ENCODE measurements at regions not wholly inside any gene's neighbourhood (a gene's known extent, or its start where the extent isn't known, plus 50 kb on each side); places are given as distances from the start of the nearest gene placed in this dataset.

- TF ChIP-seq CTCF (conservative IDR thresholded peaks at IDR 0.05; ENCODE audit: low read depth, low read length) (no peak), EZH2 (IDR thresholded peaks at IDR 0.05; ENCODE audit: low read length, unreplicated experiment) (no peak)
These were observed 902.3 kb upstream of the SLITRK1 start for GRCh38 chr13:84784443-84785153.
